Neural crest cell (in vitro differentiated cells): ENCODE measurements at regions not wholly inside any gene's neighbourhood (a gene's known extent, or its start where the extent isn't known, plus 50 kb on each side); places are given as distances from the start of the nearest gene placed in this dataset.

ENCODE experiments used
- DNase-seq: peaks from one replicate; pipeline ENCODE4 v3.0.0; 2021; ENCODE audit warnings: low read depth, mixed read lengths, low spot score
- H3K27ac Mint-ChIP-seq: one replicate; pipeline ENCODE4 v1.8.0; 2021; ENCODE audit warnings: mild to moderate bottlenecking, mixed read lengths; ENCODE audit not compliant: unreplicated experiment
- H3K27me3 Mint-ChIP-seq: 2 replicates; pipeline ENCODE4 v1.8.0; 2021; ENCODE audit warnings: low read depth, mild to moderate bottlenecking, mixed read lengths
- H3K36me3 Mint-ChIP-seq: 2 replicates; pipeline ENCODE4 v1.8.0; 2021; ENCODE audit warnings: low read depth, mild to moderate bottlenecking, mixed read lengths
- H3K4me1 Mint-ChIP-seq: 2 replicates; pipeline ENCODE4 v1.8.0; 2021; ENCODE audit warnings: mixed read lengths
- H3K4me3 Mint-ChIP-seq: one replicate; pipeline ENCODE4 v1.8.0; 2021; ENCODE audit warnings: mild to moderate bottlenecking, mixed read lengths
- H3K9me3 Mint-ChIP-seq: 2 replicates; pipeline ENCODE4 v1.8.0; 2021; ENCODE audit warnings: mixed read lengths
- CTCF ChIP-seq: fragments of 200-600 bp; sonication (generic); conservative IDR thresholded peaks from 2 replicates; pipeline ENCODE4 v1.5.0; 2021; ENCODE audit warnings: antibody characterized with exemption, mild to moderate bottlenecking

- Mint-ChIP-seq H3K4me3 (no peak overlapping the region), H3K4me1 (no peaks in the 10 kb centered on the region)
These were observed 334.7 kb upstream of the SLC8A1 start for GRCh38 chr2:40786636-40787035.

GRCh38 chr2:40797120-40797519 is 345.2 kb upstream of the SLC8A1 start:
- Mint-ChIP-seq H3K27me3 (no peaks in the 10 kb centered on the region), H3K36me3 (no peaks in the 10 kb centered on the region), H3K4me1 (no peaks in the 10 kb centered on the region), H3K9me3 (peaks cover 2% of the 10 kb centered on the region), H3K4me3 (no peak overlapping the region), H3K27ac (peak overlapping the region; percentile 14)
- DNase-seq: no peak
- TF ChIP-seq CTCF: no peak

More at GRCh38 chr2:40786636-40787035, 334.7 kb upstream of the SLC8A1 start:
- Mint-ChIP-seq H3K27me3 (no peaks in the 10 kb centered on the region), H3K27ac (no peak overlapping the region), H3K36me3 (no peaks in the 10 kb centered on the region), H3K9me3 (no peaks in the 10 kb centered on the region)
- DNase-seq: no peak
- TF ChIP-seq CTCF: no peak

GRCh38 chr2:40803900-40804299 is 352.0 kb upstream of the SLC8A1 start:
- H3K36me3 Mint-ChIP-seq: no peaks in the 10 kb centered on the region
- H3K4me1 Mint-ChIP-seq: no peaks in the 10 kb centered on the region
- DNase-seq: no peak
- TF ChIP-seq CTCF: no peak
- H3K27me3 Mint-ChIP-seq: no peaks in the 10 kb centered on the region
- H3K27ac Mint-ChIP-seq: no peak overlapping the region
- peaks cover 2% of the 10 kb centered on the region for H3K9me3 Mint-ChIP-seq
- no peak overlapping the region for H3K4me3 Mint-ChIP-seq

- Mint-ChIP-seq H3K9me3 (no peaks in the 10 kb centered on the region), H3K36me3 (no peaks in the 10 kb centered on the region), H3K4me1 (no peaks in the 10 kb centered on the region), H3K27me3 (no peaks in the 10 kb centered on the region), H3K4me3 (no peak overlapping the region), H3K27ac (no peak overlapping the region)
- DNase-seq: no peak
- TF ChIP-seq CTCF: no peak
These were observed 357.3 kb upstream of the SLC8A1 start for GRCh38 chr2:40809156-40809555.

- Mint-ChIP-seq H3K4me3 (no peak overlapping the region), H3K9me3 (no peaks in the 10 kb centered on the region), H3K27ac (no peak overlapping the region), H3K36me3 (no peaks in the 10 kb centered on the region), H3K27me3 (no peaks in the 10 kb centered on the region), H3K4me1 (no peaks in the 10 kb centered on the region)
- no peak for DNase-seq
- TF ChIP-seq CTCF: no peak
These were observed 362.7 kb upstream of the SLC8A1 start for GRCh38 chr2:40814616-40815015.

- H3K36me3 Mint-ChIP-seq: no peaks in the 10 kb centered on the region
- DNase-seq: no peak
- no peaks in the 10 kb centered on the region for H3K9me3 Mint-ChIP-seq
- peak; percentile 22 for TF ChIP-seq CTCF
- no peak overlapping the region for H3K4me3 Mint-ChIP-seq
- H3K27me3 Mint-ChIP-seq: no peaks in the 10 kb centered on the region
- no peak overlapping the region for H3K27ac Mint-ChIP-seq
- H3K4me1 Mint-ChIP-seq: no peaks in the 10 kb centered on the region
These were observed 368.4 kb upstream of the SLC8A1 start for GRCh38 chr2:40820319-40820718.
